ENCODE measurements at regions not wholly inside any gene's neighbourhood (a gene's known extent, or its start where the extent isn't known, plus 50 kb on each side); places are given as distances from the start of the nearest gene placed in this dataset.

DNA sequence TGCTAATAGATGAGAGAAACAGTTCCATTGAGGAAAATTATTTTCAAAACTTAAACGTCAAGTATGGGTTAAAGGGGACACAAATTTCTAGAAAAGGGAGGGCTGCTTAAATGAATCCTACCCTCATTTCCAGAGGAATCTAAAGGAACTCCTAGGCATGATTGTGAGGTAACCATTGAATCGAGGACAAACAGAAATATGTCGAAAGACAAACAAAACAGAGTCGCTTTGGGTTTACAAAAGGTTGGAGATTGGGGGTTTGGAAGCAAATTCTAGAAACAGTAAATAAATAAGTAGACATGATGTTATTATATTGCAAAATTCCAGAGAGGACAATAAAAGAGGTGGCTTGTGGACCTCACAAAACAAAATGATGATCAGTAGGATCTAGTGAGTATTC is 173.1 kb downstream of the FTCDNL1 start:
- DNase-seq (ENCODE audit: low spot score in 2 of 2): no peak
- H3K9me3 ChIP-seq: no peaks in the 10 kb centered on the region
- no peak overlapping the region for H3K4me3 ChIP-seq
- H3K27ac ChIP-seq: no peak overlapping the region
- H3K4me1 ChIP-seq: no peaks in the 10 kb centered on the region
- intact Hi-C loops (cut with DNase I; ENCODE audit: low total_unique reads): no loop called here
- TF ChIP-seq, protein P1, sequence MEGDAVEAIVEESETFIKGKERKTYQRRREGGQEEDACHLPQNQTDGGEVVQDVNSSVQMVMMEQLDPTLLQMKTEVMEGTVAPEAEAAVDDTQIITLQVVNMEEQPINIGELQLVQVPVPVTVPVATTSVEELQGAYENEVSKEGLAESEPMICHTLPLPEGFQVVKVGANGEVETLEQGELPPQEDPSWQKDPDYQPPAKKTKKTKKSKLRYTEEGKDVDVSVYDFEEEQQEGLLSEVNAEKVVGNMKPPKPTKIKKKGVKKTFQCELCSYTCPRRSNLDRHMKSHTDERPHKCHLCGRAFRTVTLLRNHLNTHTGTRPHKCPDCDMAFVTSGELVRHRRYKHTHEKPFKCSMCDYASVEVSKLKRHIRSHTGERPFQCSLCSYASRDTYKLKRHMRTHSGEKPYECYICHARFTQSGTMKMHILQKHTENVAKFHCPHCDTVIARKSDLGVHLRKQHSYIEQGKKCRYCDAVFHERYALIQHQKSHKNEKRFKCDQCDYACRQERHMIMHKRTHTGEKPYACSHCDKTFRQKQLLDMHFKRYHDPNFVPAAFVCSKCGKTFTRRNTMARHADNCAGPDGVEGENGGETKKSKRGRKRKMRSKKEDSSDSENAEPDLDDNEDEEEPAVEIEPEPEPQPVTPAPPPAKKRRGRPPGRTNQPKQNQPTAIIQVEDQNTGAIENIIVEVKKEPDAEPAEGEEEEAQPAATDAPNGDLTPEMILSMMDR (IDR thresholded peaks at IDR 0.05): no peak
- TF ChIP-seq POLR2AphosphoS5 (IDR thresholded peaks at IDR 0.05) (no peak), POLR2A (IDR thresholded peaks at IDR 0.05) (no peak)
- H3K27me3 ChIP-seq: no peaks in the 10 kb centered on the region
- H3K36me3 ChIP-seq: no peaks in the 10 kb centered on the region

- Histone ChIP-seq H3K36me3 (no peaks in the 10 kb centered on the region), H3K27me3 (no peaks in the 10 kb centered on the region), H3K27ac (no peak overlapping the region), H3K4me1 (no peaks in the 10 kb centered on the region), H3K4me3 (no peak overlapping the region), H3K9me3 (no peaks in the 10 kb centered on the region)
- no peak for DNase-seq (ENCODE audit: low spot score in 2 of 2)
- intact Hi-C loops (cut with DNase I; ENCODE audit: low total_unique reads): no loop called here
- TF ChIP-seq POLR2AphosphoS5 (IDR thresholded peaks at IDR 0.05): no peak
- TF ChIP-seq POLR2A (IDR thresholded peaks at IDR 0.05): no peak
- TF ChIP-seq, protein P1 (IDR thresholded peaks at IDR 0.05): no peak
These were observed 182.3 kb downstream of the FTCDNL1 start for GRCh38 chr2:199668645-199669044.

- intact Hi-C loops (cut with DNase I; ENCODE audit: low total_unique reads): no loop called here
- DNase-seq (ENCODE audit: low spot score in 2 of 2): no peak
- H3K36me3 ChIP-seq: no peaks in the 10 kb centered on the region
- no peaks in the 10 kb centered on the region for H3K27me3 ChIP-seq
- no peak overlapping the region for H3K27ac ChIP-seq
- H3K9me3 ChIP-seq: no peaks in the 10 kb centered on the region
- no peaks in the 10 kb centered on the region for H3K4me1 ChIP-seq
- TF ChIP-seq, protein P1 (IDR thresholded peaks at IDR 0.05): no peak
- TF ChIP-seq POLR2A (IDR thresholded peaks at IDR 0.05) (no peak), POLR2AphosphoS5 (IDR thresholded peaks at IDR 0.05) (no peak)
- no peak overlapping the region for H3K4me3 ChIP-seq
These were observed 187.8 kb downstream of the FTCDNL1 start for GRCh38 chr2:199663157-199663556.

- intact Hi-C loops (cut with DNase I; ENCODE audit: low total_unique reads): no loop called here
These were observed 188.7 kb downstream of the FTCDNL1 start for GRCh38 chr2:199662255-199662654.

DNA sequence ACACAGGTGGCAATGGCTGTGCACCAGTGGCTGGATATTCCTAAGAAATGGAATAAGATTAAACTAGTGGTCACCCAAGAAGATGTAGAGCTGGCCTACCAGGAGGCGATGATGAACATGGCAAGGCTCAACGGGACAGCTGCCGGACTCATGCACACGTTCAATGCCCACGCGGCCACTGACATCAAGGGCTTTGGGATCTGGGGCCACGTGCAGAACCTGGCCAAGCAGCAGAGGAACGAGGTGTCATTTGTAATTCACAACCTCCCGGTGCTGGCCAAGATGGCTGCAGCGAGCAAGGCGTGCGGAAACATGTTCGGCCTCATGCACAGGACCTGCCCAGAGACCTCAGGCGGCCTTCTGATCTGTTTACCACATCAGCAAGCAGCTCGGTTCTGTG is 190.8 kb downstream of the FTCDNL1 start:
- no peak for DNase-seq (ENCODE audit: low spot score in 2 of 2)
- no peaks in the 10 kb centered on the region for H3K4me1 ChIP-seq
- no peaks in the 10 kb centered on the region for H3K36me3 ChIP-seq
- H3K27me3 ChIP-seq: no peaks in the 10 kb centered on the region
- TF ChIP-seq, protein P1 (IDR thresholded peaks at IDR 0.05): no peak
- TF ChIP-seq POLR2A (IDR thresholded peaks at IDR 0.05): no peak
- no peak for TF ChIP-seq POLR2AphosphoS5 (IDR thresholded peaks at IDR 0.05)
- intact Hi-C loops (cut with DNase I; ENCODE audit: low total_unique reads): no loop called here
- H3K9me3 ChIP-seq: peaks cover 0 to 11% of the 10 kb centered on the region in 2 donors
- no peak overlapping the region for H3K27ac ChIP-seq
- H3K4me3 ChIP-seq: no peak overlapping the region

More at GRCh38 chr2:199662255-199662654, 188.7 kb downstream of the FTCDNL1 start:
- no peaks in the 10 kb centered on the region for H3K4me1 ChIP-seq
- no peaks in the 10 kb centered on the region for H3K36me3 ChIP-seq
- TF ChIP-seq, protein P1 (IDR thresholded peaks at IDR 0.05): no peak
- no peak for TF ChIP-seq POLR2A (IDR thresholded peaks at IDR 0.05)
- peaks cover 0 to 6% of the 10 kb centered on the region in 2 donors for H3K9me3 ChIP-seq
- DNase-seq (ENCODE audit: low spot score in 2 of 2): no peak
- H3K4me3 ChIP-seq: no peak overlapping the region
- no peak overlapping the region for H3K27ac ChIP-seq
- H3K27me3 ChIP-seq: no peaks in the 10 kb centered on the region
